ENCODE measurements at regions not wholly inside any gene's neighbourhood (a gene's known extent, or its start where the extent isn't known, plus 50 kb on each side); places are given as distances from the start of the nearest gene placed in this dataset.

- TF ChIP-seq, protein P1, sequence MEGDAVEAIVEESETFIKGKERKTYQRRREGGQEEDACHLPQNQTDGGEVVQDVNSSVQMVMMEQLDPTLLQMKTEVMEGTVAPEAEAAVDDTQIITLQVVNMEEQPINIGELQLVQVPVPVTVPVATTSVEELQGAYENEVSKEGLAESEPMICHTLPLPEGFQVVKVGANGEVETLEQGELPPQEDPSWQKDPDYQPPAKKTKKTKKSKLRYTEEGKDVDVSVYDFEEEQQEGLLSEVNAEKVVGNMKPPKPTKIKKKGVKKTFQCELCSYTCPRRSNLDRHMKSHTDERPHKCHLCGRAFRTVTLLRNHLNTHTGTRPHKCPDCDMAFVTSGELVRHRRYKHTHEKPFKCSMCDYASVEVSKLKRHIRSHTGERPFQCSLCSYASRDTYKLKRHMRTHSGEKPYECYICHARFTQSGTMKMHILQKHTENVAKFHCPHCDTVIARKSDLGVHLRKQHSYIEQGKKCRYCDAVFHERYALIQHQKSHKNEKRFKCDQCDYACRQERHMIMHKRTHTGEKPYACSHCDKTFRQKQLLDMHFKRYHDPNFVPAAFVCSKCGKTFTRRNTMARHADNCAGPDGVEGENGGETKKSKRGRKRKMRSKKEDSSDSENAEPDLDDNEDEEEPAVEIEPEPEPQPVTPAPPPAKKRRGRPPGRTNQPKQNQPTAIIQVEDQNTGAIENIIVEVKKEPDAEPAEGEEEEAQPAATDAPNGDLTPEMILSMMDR (IDR thresholded peaks at IDR 0.05) = no peak
- no peak for TF ChIP-seq POLR2A (IDR thresholded peaks at IDR 0.05)
Observed at GRCh38 chr2:78701546-78701945, 324.0 kb upstream of the REG3G start.

Data from testis (tissue), 2 donors.